AG04450 (cell line): ENCODE measurements at regions not wholly inside any gene's neighbourhood (a gene's known extent, or its start where the extent isn't known, plus 50 kb on each side); places are given as distances from the start of the nearest gene placed in this dataset.

Experiments used
- CTCF ChIA-PET: fragments of 300-600, 350-600 bp; formaldehyde crosslinking; extraction: SDS; loops from one replicate; lab custom pipeline; 2022; ENCODE audit warnings: antibody characterized with exemption, inconsistent platforms; lab: Charles Lee
- POLR2A ChIA-PET: fragments of 350-600 bp; formaldehyde crosslinking; extraction: SDS; loops from one replicate; lab custom pipeline; 2021; ENCODE audit warnings: antibody characterized with exemption, inconsistent platforms; lab: Yijun Ruan, JAX
- DNase-seq: peaks from one replicate; pipeline ENCODE4 v3.0.0-alpha.2; 2011; ENCODE audit warnings: low read depth, low spot score
- H3K27ac ChIP-seq: one replicate; pipeline ENCODE4 v1.5.1; 2012; ENCODE audit warnings: low read depth, low read length, control low read depth
- H3K27me3 ChIP-seq: one replicate; pipeline ENCODE4 v1.6.0; 2012; ENCODE audit warnings: low read length; ENCODE audit not compliant: control insufficient read depth, insufficient read depth
- H3K4me3 ChIP-seq: 2 replicates; pipeline ENCODE4 v1.5.1; 2011; ENCODE audit warnings: mild to moderate bottlenecking, low read depth, low read length, control low read depth
- H3K9me3 ChIP-seq: 2 replicates; pipeline ENCODE4 v1.5.1; 2012; ENCODE audit warnings: low read length; ENCODE audit not compliant: control insufficient read depth, insufficient read depth
- CTCF ChIP-seq: IDR thresholded peaks from 2 replicates; pipeline ENCODE4 v1.5.1; 2011; ENCODE audit warnings: low read depth, low read length, control low read depth, inconsistent platforms

GRCh38 chr3:5806192-5806591 lies 618.7 kb downstream of the EDEM1 start:
- POLR2A ChIA-PET = no interaction called here
- Histone ChIP-seq H3K27ac (no peak overlapping the region), H3K4me3 (no peak overlapping the region), H3K9me3 (peaks cover 9% of the 10 kb centered on the region), H3K27me3 (no peaks in the 10 kb centered on the region)
- no peak for TF ChIP-seq CTCF
- DNase-seq = no peak
- CTCF ChIA-PET = no interaction called here

GRCh38 chr3:5809586-5810246 lies 622.2 kb downstream of the EDEM1 start:
- Histone ChIP-seq H3K4me3 (no peak overlapping the region), H3K9me3 (peaks cover 14% of the 10 kb centered on the region), H3K27me3 (no peaks in the 10 kb centered on the region), H3K27ac (no peak overlapping the region)
- CTCF ChIA-PET = no interaction called here
- DNase-seq = no peak
- no peak for TF ChIP-seq CTCF
- POLR2A ChIA-PET = no interaction called here

GRCh38 chr3:5811016-5811415 lies 623.5 kb downstream of the EDEM1 start:
- ChIA-PET POLR2A (no interaction called here), CTCF (no interaction called here)
- Histone ChIP-seq H3K4me3 (no peak overlapping the region), H3K27ac (no peak overlapping the region), H3K27me3 (no peaks in the 10 kb centered on the region), H3K9me3 (peaks cover 14% of the 10 kb centered on the region)
- no peak for DNase-seq
- TF ChIP-seq CTCF = no peak

GRCh38 chr3:5813521-5813920 lies 626.0 kb downstream of the EDEM1 start:
- no peaks in the 10 kb centered on the region for H3K27me3 ChIP-seq
- ChIA-PET POLR2A (no interaction called here), CTCF (no interaction called here)
- no peak for DNase-seq
- TF ChIP-seq CTCF = no peak
- no peak overlapping the region for H3K4me3 ChIP-seq
- no peak overlapping the region for H3K27ac ChIP-seq
- peaks cover 10% of the 10 kb centered on the region for H3K9me3 ChIP-seq

- Histone ChIP-seq H3K27me3 (no peaks in the 10 kb centered on the region), H3K9me3 (peaks cover 7% of the 10 kb centered on the region; the same call in 1 of the 2 replicates), H3K27ac (no peak overlapping the region), H3K4me3 (no peak overlapping the region)
- ChIA-PET CTCF (no interaction called here), POLR2A (no interaction called here)
- DNase-seq = no peak
- TF ChIP-seq CTCF = no peak
These were observed 635.3 kb downstream of the EDEM1 start for GRCh38 chr3:5822843-5823242.
